WERI-Rb-1 (cell line): ENCODE measurements at regions not wholly inside any gene's neighbourhood (a gene's known extent, or its start where the extent isn't known, plus 50 kb on each side); places are given as distances from the start of the nearest gene placed in this dataset.

Source experiments
- DNase-seq: peaks from one replicate; pipeline ENCODE4 v3.0.0-alpha.2; 2020
- H3K27ac ChIP-seq: fragments of 250-450 bp; sonication (Bioruptor Pico); 2 replicates; pipeline ENCODE4 v1.5.1; 2020; ENCODE audit warnings: mild to moderate bottlenecking, moderate library complexity
- H3K27me3 ChIP-seq: fragments of 250-450 bp; sonication (Bioruptor Pico); 2 replicates; pipeline ENCODE4 v1.5.1; 2021; ENCODE audit warnings: mild to moderate bottlenecking, low read depth, moderate library complexity; ENCODE audit not compliant: insufficient read depth, severe bottlenecking
- H3K36me3 ChIP-seq: fragments of 250-450 bp; sonication (Bioruptor Pico); 2 replicates; pipeline ENCODE4 v1.5.1; 2020; ENCODE audit warnings: mild to moderate bottlenecking, moderate library complexity
- H3K4me3 ChIP-seq: 2 replicates; pipeline ENCODE4 v1.5.1; 2011; ENCODE audit warnings: low read depth, mild to moderate bottlenecking, control low read depth, low read length
- H3K9me3 ChIP-seq: fragments of 250-450 bp; sonication (Bioruptor Pico); 2 replicates; pipeline ENCODE4 v1.5.1; 2021; ENCODE audit warnings: mild to moderate bottlenecking, moderate library complexity; ENCODE audit not compliant: severe bottlenecking
- CTCF ChIP-seq: IDR thresholded peaks from 2 replicates; pipeline ENCODE4 v1.5.1; 2011; ENCODE audit warnings: low read depth, mild to moderate bottlenecking, control low read depth, inconsistent platforms, low read length

GRCh38 chr2:7127687-7128086 lies 210.5 kb downstream of the RNF144A start:
- no peak for DNase-seq
- Histone ChIP-seq H3K9me3 (no peaks in the 10 kb centered on the region), H3K27me3 (no peaks in the 10 kb centered on the region), H3K27ac (no peak overlapping the region), H3K4me3 (no peak overlapping the region), H3K36me3 (no peaks in the 10 kb centered on the region)
- no peak for TF ChIP-seq CTCF

GRCh38 chr2:7131261-7131660 lies 214.0 kb downstream of the RNF144A start:
- no peak overlapping the region for H3K4me3 ChIP-seq
- no peak for DNase-seq
- no peaks in the 10 kb centered on the region for H3K9me3 ChIP-seq
- H3K36me3 ChIP-seq: no peaks in the 10 kb centered on the region
- no peak for TF ChIP-seq CTCF
- no peak overlapping the region for H3K27ac ChIP-seq
- H3K27me3 ChIP-seq: no peaks in the 10 kb centered on the region

GRCh38 chr2:7132753-7133152 lies 215.5 kb downstream of the RNF144A start:
- H3K27me3 ChIP-seq: no peaks in the 10 kb centered on the region
- H3K4me3 ChIP-seq: no peak overlapping the region
- TF ChIP-seq CTCF: no peak
- H3K27ac ChIP-seq: no peak overlapping the region
- no peak for DNase-seq
- H3K36me3 ChIP-seq: no peaks in the 10 kb centered on the region
- no peaks in the 10 kb centered on the region for H3K9me3 ChIP-seq

GRCh38 chr2:7133521-7133920 lies 216.3 kb downstream of the RNF144A start:
- Histone ChIP-seq H3K27me3 (no peaks in the 10 kb centered on the region), H3K27ac (no peak overlapping the region), H3K9me3 (no peaks in the 10 kb centered on the region), H3K4me3 (no peak overlapping the region), H3K36me3 (no peaks in the 10 kb centered on the region)
- peak; percentile 76 for TF ChIP-seq CTCF
- peak; percentile 67 for DNase-seq

- Histone ChIP-seq H3K27ac (no peak overlapping the region), H3K9me3 (peaks cover 2% of the 10 kb centered on the region), H3K4me3 (no peak overlapping the region), H3K36me3 (no peaks in the 10 kb centered on the region), H3K27me3 (no peaks in the 10 kb centered on the region)
- TF ChIP-seq CTCF: no peak
- DNase-seq: no peak
These were observed 223.1 kb downstream of the RNF144A start for GRCh38 chr2:7140306-7140705.

GRCh38 chr2:7145707-7146106 lies 228.5 kb downstream of the RNF144A start:
- DNase-seq: no peak
- peaks cover 2% of the 10 kb centered on the region for H3K9me3 ChIP-seq
- H3K27me3 ChIP-seq: no peaks in the 10 kb centered on the region
- H3K36me3 ChIP-seq: no peaks in the 10 kb centered on the region
- H3K4me3 ChIP-seq: no peak overlapping the region
- no peak for TF ChIP-seq CTCF
- no peak overlapping the region for H3K27ac ChIP-seq
